CD4-positive, alpha-beta T cell (primary cell): ENCODE measurements at regions not wholly inside any gene's neighbourhood (a gene's known extent, or its start where the extent isn't known, plus 50 kb on each side); places are given as distances from the start of the nearest gene placed in this dataset.
A peak's percentile ranks its signal among the peaks of the same experiment; 100 is the strongest.

Experiments
- ATAC-seq: fragments of 200-7000 bp; cut with Tn5 transposase; one replicate; pipeline ENCODE4 v1.10.0; 2022; ENCODE audit warnings: mild to moderate bottlenecking; ENCODE audit not compliant: poor library complexity
- CTCF ChIA-PET: fragments of 350-600 bp; sonication (Branson Sonifier 250); formaldehyde crosslinking; loops from one replicate; lab custom pipeline; 2021; ENCODE audit warnings: antibody characterized with exemption, inconsistent platforms; lab: Charles Lee
- POLR2A ChIA-PET: fragments of 350-600 bp; sonication (Branson Sonifier 250); formaldehyde crosslinking; loops from one replicate; lab custom pipeline; 2021; ENCODE audit warnings: antibody characterized with exemption, inconsistent platforms; lab: Charles Lee
- DNase-seq, 14 experiments: peaks; one replicate each; pipeline ENCODE4 v3.0.0-alpha.2; 2013 to 2020; ENCODE audit warnings: mixed read lengths in 2 of 14
- H3K27ac ChIP-seq, 2 donors: one replicate each; pipeline versions ENCODE4 v1.5.1 to v1.7.0; 2013; ENCODE audit warnings: low read length in 2 of 2, low read depth in 1 of 2, mild to moderate bottlenecking in 1 of 2
- H3K27me3 ChIP-seq, 2 experiments: 1 replicate in 1 of 2; 2 replicates in 1 of 2; pipeline versions ENCODE4 v1.6.1 to v1.7.0; 2013; ENCODE audit warnings: low read length in 2 of 2, control low read depth in 1 of 2, mild to moderate bottlenecking in 1 of 2, moderate library complexity in 1 of 2; ENCODE audit not compliant: insufficient read depth in 2 of 2, control insufficient read depth in 1 of 2
- H3K36me3 ChIP-seq: one replicate; pipeline ENCODE4 v1.6.1; 2013; ENCODE audit warnings: low read length, control low read depth; ENCODE audit not compliant: insufficient read depth
- H3K4me1 ChIP-seq: one replicate; pipeline ENCODE4 v1.6.1; 2013; ENCODE audit warnings: low read length, control low read depth; ENCODE audit not compliant: insufficient read depth
- H3K4me3 ChIP-seq: one replicate; pipeline ENCODE4 v1.5.1; 2013; ENCODE audit warnings: mild to moderate bottlenecking, low read length, moderate library complexity
- H3K9me3 ChIP-seq, 2 experiments: 1 replicate in 1 of 2; 2 replicates in 1 of 2; pipeline versions ENCODE4 v1.6.1 to v1.7.0; 2013; ENCODE audit warnings: low read length in 2 of 2, mild to moderate bottlenecking in 2 of 2, control low read depth in 1 of 2, moderate library complexity in 1 of 2; ENCODE audit not compliant: control insufficient read depth in 1 of 2, insufficient read depth in 1 of 2
- H3K27ac Mint-ChIP-seq: one replicate; pipeline ENCODE4 v1.8.0; 2020; ENCODE audit warnings: mixed read lengths
- H3K27me3 Mint-ChIP-seq: one replicate; pipeline ENCODE4 v1.8.0; 2021; ENCODE audit warnings: mixed read lengths
- H3K36me3 Mint-ChIP-seq: one replicate; pipeline ENCODE4 v1.8.0; 2021; ENCODE audit warnings: low read depth, mixed read lengths
- H3K4me1 Mint-ChIP-seq: one replicate; pipeline ENCODE4 v1.8.0; 2021; ENCODE audit warnings: low read depth, mixed read lengths
- H3K4me3 Mint-ChIP-seq: one replicate; pipeline ENCODE4 v1.8.0; 2020; ENCODE audit warnings: mild to moderate bottlenecking, mixed read lengths
- H3K9me3 Mint-ChIP-seq: one replicate; pipeline ENCODE4 v1.8.0; 2020; ENCODE audit warnings: mixed read lengths
- CTCF ChIP-seq: fragments of 200-600 bp; IDR thresholded peaks from one replicate; pipeline ENCODE4 v1.8.0; 2022; ENCODE audit warnings: antibody characterized with exemption, mild to moderate bottlenecking
- intact Hi-C, 2 experiments: fragments of 100-400 bp; cut with DNase I in 1 of 2; cut with micrococcal nuclease in 1 of 2; formaldehyde crosslinking; loops; one replicate each; pipeline versions ENCODE4 v1.15.1 to v1.9.0; 2023 to 2025; cut with DNase I, micrococcal nuclease

- H3K4me3 Mint-ChIP-seq = peak overlapping the region; percentile 13
- H3K4me1 Mint-ChIP-seq = peaks cover 14% of the 10 kb centered on the region
- TF ChIP-seq CTCF = no peak
- peaks cover 22% of the 10 kb centered on the region for H3K4me1 ChIP-seq
- peaks cover 37 to 43% of the 10 kb centered on the region in 2 experiments for H3K27me3 ChIP-seq
- no peak overlapping the region for H3K4me3 ChIP-seq
- POLR2A ChIA-PET = no interaction called here
- H3K36me3 ChIP-seq = peaks cover 3% of the 10 kb centered on the region
- H3K27ac Mint-ChIP-seq = no peak overlapping the region
- H3K36me3 Mint-ChIP-seq = peaks cover 28% of the 10 kb centered on the region
- H3K27ac ChIP-seq = no peak overlapping the region
- intact Hi-C loops = loop anchor here in 1 of 2 experiments (2.0 kb wide), 1 partner anchor 38 kb away; no protein-coding TSS in a partner anchor
- DNase-seq (no peak), ATAC-seq (no peak)
- no peaks in the 10 kb centered on the region for H3K9me3 Mint-ChIP-seq
- peaks cover 63% of the 10 kb centered on the region for H3K27me3 Mint-ChIP-seq
- CTCF ChIA-PET = no interaction called here
- peaks cover 0 to 17% of the 10 kb centered on the region in 2 experiments for H3K9me3 ChIP-seq
Observed at GRCh38 chr6:30009113-30009512, 52.0 kb upstream of the POLR1H start.
